H1 (cell line): ENCODE measurements at regions not wholly inside any gene's neighbourhood (a gene's known extent, or its start where the extent isn't known, plus 50 kb on each side); places are given as distances from the start of the nearest gene placed in this dataset.

Experiments
- CTCF ChIA-PET: fragments of 300-600 bp; sonication (Branson Sonifier 250); formaldehyde crosslinking; loops from one replicate; lab custom pipeline; 2021; ENCODE audit not compliant: partially characterized antibody; lab: Charles Lee
- POLR2A ChIA-PET: fragments of 300-600 bp; sonication (Branson Sonifier 250); formaldehyde crosslinking; loops from one replicate; lab custom pipeline; 2021; ENCODE audit warnings: inconsistent platforms; ENCODE audit not compliant: partially characterized antibody; lab: Charles Lee
- DNase-seq, 2 experiments: peaks; one replicate each; pipeline versions ENCODE4 v3.0.0 to v3.0.0-alpha.2; 2010 to 2022; ENCODE audit warnings: low spot score in 2 of 2, low read depth in 1 of 2, mixed read lengths in 1 of 2
- FAIRE-seq: peaks from 2 replicates; lab custom pipeline; 2011; peaks lifted over from hg19 to GRCh38; lab: Jason Lieb, UNC
- H2AFZ ChIP-seq: 2 replicates; pipeline ENCODE4 v1.8.1; 2012; ENCODE audit warnings: low read length, inconsistent platforms
- H2AK5ac ChIP-seq: 2 replicates; pipeline ENCODE4 v1.6.1; 2013; ENCODE audit warnings: low read depth, low read length
- H2BK120ac ChIP-seq: replicated peaks from 2 replicates; pipeline ENCODE3; 2013; ENCODE audit warnings: low read depth, low read length, inconsistent platforms
- H2BK12ac ChIP-seq: 2 replicates; pipeline ENCODE4 v1.6.1; 2013; ENCODE audit warnings: low read depth, low read length
- H2BK15ac ChIP-seq: 2 replicates; pipeline ENCODE4 v1.6.1; 2013; ENCODE audit warnings: low read length
- H2BK20ac ChIP-seq: 2 replicates; pipeline ENCODE4 v1.6.1; 2013; ENCODE audit warnings: low read length
- H2BK5ac ChIP-seq: 2 replicates; pipeline ENCODE4 v1.6.1; 2013; ENCODE audit warnings: low read depth, low read length
- H3K14ac ChIP-seq: 2 replicates; pipeline ENCODE4 v1.6.1; 2013; ENCODE audit warnings: inconsistent platforms; ENCODE audit not compliant: insufficient read length
- H3K18ac ChIP-seq: 2 replicates; pipeline ENCODE4 v1.6.1; 2013; ENCODE audit warnings: low read length; ENCODE audit errors: extremely low read depth
- H3K23ac ChIP-seq: 2 replicates; pipeline ENCODE4 v1.6.1; 2013; ENCODE audit warnings: inconsistent platforms; ENCODE audit not compliant: insufficient read length
- H3K23me2 ChIP-seq: 2 replicates; pipeline ENCODE4 v1.6.1; 2013; ENCODE audit warnings: low read depth, low read length
- H3K27ac ChIP-seq: 2 replicates; pipeline ENCODE4 v1.6.1; 2011; ENCODE audit warnings: low read depth, low read length, inconsistent platforms
- H3K27me3 ChIP-seq, 4 experiments: replicated peaks in 1 of 4; 1 replicate in 1 of 4; 2 replicates in 3 of 4; pipeline versions ENCODE4 v1.6.1 to v1.8.1; 2011 to 2013; ENCODE audit warnings: low read length in 3 of 4, mild to moderate bottlenecking in 3 of 4, inconsistent platforms in 2 of 4, mixed read lengths in 2 of 4, moderate library complexity in 1 of 4; ENCODE audit not compliant: control insufficient read depth in 3 of 4, insufficient read depth in 3 of 4; ENCODE audit errors: extremely low read depth in 1 of 4
- H3K36me3 ChIP-seq, 4 experiments: 2 replicates each; pipeline versions ENCODE4 v1.6.1 to v1.8.1; 2011 to 2013; ENCODE audit warnings: mild to moderate bottlenecking in 4 of 4, low read length in 3 of 4, moderate library complexity in 2 of 4, control low read depth in 1 of 4, inconsistent platforms in 1 of 4; ENCODE audit not compliant: insufficient read depth in 4 of 4, control insufficient read depth in 2 of 4
- H3K4ac ChIP-seq: replicated peaks from 2 replicates; pipeline ENCODE3; 2013; ENCODE audit warnings: low read length, low read depth, mixed read lengths, inconsistent platforms; ENCODE audit not compliant: insufficient read length
- H3K4me1 ChIP-seq, 4 experiments: replicated peaks in 1 of 4; 1 replicate in 1 of 4; 2 replicates in 3 of 4; pipeline versions ENCODE4 v1.6.1 to v1.8.1; 2011 to 2013; ENCODE audit warnings: low read length in 3 of 4, inconsistent platforms in 2 of 4, mixed read lengths in 1 of 4; ENCODE audit not compliant: insufficient read depth in 4 of 4, control insufficient read depth in 3 of 4
- H3K4me2 ChIP-seq, 2 experiments: 2 replicates each; pipeline versions ENCODE4 v1.6.1 to v1.8.1; 2011 to 2013; ENCODE audit warnings: low read depth in 2 of 2, low read length in 2 of 2, control low read depth in 1 of 2, inconsistent platforms in 1 of 2, mild to moderate bottlenecking in 1 of 2; ENCODE audit not compliant: insufficient read depth in 1 of 2
- H3K4me3 ChIP-seq, 4 experiments: fragments of 200-600, 300-600 bp in 1 of 4; sonication (generic), shearing (Covaris generic), sonication (Bioruptor Twin) in 1 of 4; 2 replicates each; pipeline versions ENCODE4 v1.5.1 to v1.8.1; 2011 to 2016; ENCODE audit warnings: low read length in 4 of 4, low read depth in 3 of 4, control low read depth in 2 of 4, inconsistent platforms in 2 of 4, mild to moderate bottlenecking in 2 of 4, mixed read lengths in 1 of 4, moderate library complexity in 1 of 4; ENCODE audit not compliant: insufficient read depth in 2 of 4; ENCODE audit errors: extremely low read depth in 1 of 4
- H3K56ac ChIP-seq: replicated peaks from 2 replicates; pipeline ENCODE3; 2013; ENCODE audit warnings: low read depth, mild to moderate bottlenecking, mixed read lengths, low read length, inconsistent platforms; ENCODE audit not compliant: insufficient read length
- H3K79me1 ChIP-seq: 2 replicates; pipeline ENCODE4 v1.6.1; 2013; ENCODE audit warnings: low read depth, low read length, control low read depth
- H3K79me2 ChIP-seq, 2 experiments: 2 replicates each; pipeline versions ENCODE4 v1.6.1 to v1.8.1; 2012 to 2013; ENCODE audit warnings: low read length in 2 of 2, mild to moderate bottlenecking in 2 of 2, inconsistent platforms in 1 of 2; ENCODE audit not compliant: insufficient read depth in 2 of 2, control insufficient read depth in 1 of 2
- H3K9ac ChIP-seq, 4 experiments: replicated peaks in 1 of 4; 1 replicate in 1 of 4; 2 replicates in 3 of 4; pipeline versions ENCODE4 v1.6.1 to v1.8.1; 2011 to 2013; ENCODE audit warnings: low read depth in 3 of 4, low read length in 3 of 4, control low read depth in 2 of 4, mild to moderate bottlenecking in 2 of 4, moderate library complexity in 2 of 4, inconsistent platforms in 1 of 4; ENCODE audit errors: extremely low read depth in 1 of 4
- H3K9me3 ChIP-seq, 2 experiments: 2 replicates each; pipeline versions ENCODE4 v1.6.1 to v1.8.1; 2012 to 2013; ENCODE audit warnings: mild to moderate bottlenecking in 2 of 2, moderate library complexity in 2 of 2, control low read depth in 1 of 2, inconsistent platforms in 1 of 2, low read depth in 1 of 2, low read length in 1 of 2, mixed read lengths in 1 of 2; ENCODE audit not compliant: insufficient read depth in 2 of 2
- H4K20me1 ChIP-seq, 2 experiments: replicated peaks in 1 of 2; 2 replicates each; pipeline versions ENCODE3 to v1.8.1; 2011 to 2013; ENCODE audit warnings: inconsistent platforms in 2 of 2, low read length in 2 of 2, mild to moderate bottlenecking in 1 of 2; ENCODE audit not compliant: insufficient read depth in 2 of 2, control insufficient read depth in 1 of 2
- H4K5ac ChIP-seq: 2 replicates; pipeline ENCODE4 v1.6.1; 2013; ENCODE audit warnings: low read length, low read depth, mixed read lengths, inconsistent platforms; ENCODE audit not compliant: insufficient read length
- H4K8ac ChIP-seq: 2 replicates; pipeline ENCODE4 v1.8.0; 2013; ENCODE audit warnings: mild to moderate bottlenecking, moderate library complexity, low read length, inconsistent platforms; ENCODE audit not compliant: insufficient read depth; ENCODE audit errors: extremely low read depth
- H4K91ac ChIP-seq: replicated peaks from 2 replicates; pipeline ENCODE3; 2013; ENCODE audit warnings: low read length, mixed read lengths, inconsistent platforms; ENCODE audit not compliant: insufficient read length
- ASH2L ChIP-seq: fragments of 200-600, 300-600 bp; sonication (generic); IDR thresholded peaks from one replicate; pipeline ENCODE4 v1.7.1; 2017; ENCODE audit warnings: low read length
- EGR1 ChIP-seq: IDR thresholded peaks from 2 replicates; pipeline ENCODE4 v1.6.1; 2011; ENCODE audit warnings: low read depth, low read length, borderline replicate concordance
- JUN ChIP-seq: IDR thresholded peaks from 2 replicates; pipeline ENCODE4 v1.6.1; 2011; ENCODE audit warnings: low read depth, mild to moderate bottlenecking, improper control_type of control experiment, low read length
- KDM5A ChIP-seq: fragments of 200-600 bp; IDR thresholded peaks from 2 replicates; pipeline ENCODE4 v1.7.1; 2012; ENCODE audit warnings: mild to moderate bottlenecking, low read length, inconsistent platforms, mixed read lengths
- RNF2 ChIP-seq: fragments of 200-900, 300-1000 bp; sonication (generic); IDR thresholded peaks from 2 replicates; pipeline ENCODE4 v1.7.1; 2016; ENCODE audit warnings: borderline replicate concordance, low read depth, mild to moderate bottlenecking, antibody characterized with exemption, low read length; ENCODE audit not compliant: poor library complexity, severe bottlenecking; ENCODE audit errors: missing control alignments
- SP1 ChIP-seq: IDR thresholded peaks from 2 replicates; pipeline ENCODE4 v1.6.1; 2011; ENCODE audit warnings: low read depth, low read length
- WGBS, 2 experiments: shearing (Covaris generic) in 1 of 2; methylation state at CpG; one replicate each; pipeline versions ENCODE4 v1.1.6 to v1.1.7; 2013 to 2015; ENCODE audit warnings: low lambda C conversion rate in 2 of 2, mixed read lengths in 2 of 2, inconsistent platforms in 1 of 2, low coverage in 1 of 2, missing lambda C conversion rate in 1 of 2; ENCODE audit not compliant: insufficient replicate concordance in 2 of 2, insufficient coverage in 1 of 2, insufficient read length in 1 of 2; ENCODE audit errors: extremely low coverage in 1 of 2, missing lambda C conversion rate in 1 of 2; 5-methylcytosine and 5-hydroxymethylcytosine counted together
- TF ChIP-seq, protein P1 (sequence below): IDR thresholded peaks from 2 replicates; pipeline ENCODE4 v1.6.1; 2012; ENCODE audit warnings: low read length, inconsistent platforms

DNA sequence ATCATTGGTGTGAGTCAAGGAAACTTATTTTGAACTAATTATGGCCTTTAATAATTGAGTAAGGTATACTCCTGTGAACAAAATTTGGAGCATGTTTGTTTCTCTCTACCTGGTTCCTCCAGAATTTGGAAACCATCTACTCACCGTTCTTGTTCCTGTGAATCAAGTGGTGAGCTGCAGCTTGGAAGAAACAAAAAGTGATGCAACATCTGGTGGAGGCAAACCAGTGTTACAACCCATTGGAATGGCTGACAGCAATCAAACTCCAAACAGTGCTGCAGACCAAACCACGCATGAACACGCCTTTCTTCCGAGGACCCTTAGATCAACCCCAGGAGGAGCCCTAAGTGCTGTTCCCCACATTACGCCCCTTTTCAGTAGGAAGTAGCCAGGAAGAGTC, 104.7 kb upstream of the VASH1 start:
- H3K36me3 ChIP-seq = no peaks in the 10 kb centered on the region
- H2BK12ac ChIP-seq = no peak overlapping the region
- POLR2A ChIA-PET = no interaction called here
- H2AK5ac ChIP-seq = no peak overlapping the region
- no peaks in the 10 kb centered on the region for H3K4me1 ChIP-seq
- H3K4ac ChIP-seq = no peak overlapping the region
- H2BK5ac ChIP-seq = no peak overlapping the region
- no peak overlapping the region for H3K27ac ChIP-seq
- WGBS, 2 experiments = 94% methylated on average over 5 of the region's 5 CpGs; no CpG with 5 or more reads in 1 of the 2 experiments
- H4K5ac ChIP-seq = no peak overlapping the region
- no peak overlapping the region for H4K91ac ChIP-seq
- H3K9ac ChIP-seq = no peak overlapping the region
- no peak overlapping the region for H2BK120ac ChIP-seq
- no peak overlapping the region for H2BK15ac ChIP-seq
- TF ChIP-seq JUN (no peak), RNF2 (no peak), ASH2L (no peak), KDM5A (no peak), SP1 (no peak), EGR1 (no peak)
- TF ChIP-seq, protein P1, sequence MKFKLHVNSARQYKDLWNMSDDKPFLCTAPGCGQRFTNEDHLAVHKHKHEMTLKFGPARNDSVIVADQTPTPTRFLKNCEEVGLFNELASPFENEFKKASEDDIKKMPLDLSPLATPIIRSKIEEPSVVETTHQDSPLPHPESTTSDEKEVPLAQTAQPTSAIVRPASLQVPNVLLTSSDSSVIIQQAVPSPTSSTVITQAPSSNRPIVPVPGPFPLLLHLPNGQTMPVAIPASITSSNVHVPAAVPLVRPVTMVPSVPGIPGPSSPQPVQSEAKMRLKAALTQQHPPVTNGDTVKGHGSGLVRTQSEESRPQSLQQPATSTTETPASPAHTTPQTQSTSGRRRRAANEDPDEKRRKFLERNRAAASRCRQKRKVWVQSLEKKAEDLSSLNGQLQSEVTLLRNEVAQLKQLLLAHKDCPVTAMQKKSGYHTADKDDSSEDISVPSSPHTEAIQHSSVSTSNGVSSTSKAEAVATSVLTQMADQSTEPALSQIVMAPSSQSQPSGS = no peak
- no peak overlapping the region for H3K18ac ChIP-seq
- H3K9me3 ChIP-seq = peaks cover 6 to 10% of the 10 kb centered on the region in 2 experiments
- no peak overlapping the region for H3K4me2 ChIP-seq
- H3K23ac ChIP-seq = no peak overlapping the region
- DNase-seq (no peak), FAIRE-seq (no peak)
- CTCF ChIA-PET = interaction anchor here (1.4 kb wide), 1 partner anchor 9 kb away, joined by 4 read pairs; no protein-coding TSS in a partner anchor
- H2AFZ ChIP-seq = no peak overlapping the region
- no peak overlapping the region for H3K14ac ChIP-seq
- no peaks in the 10 kb centered on the region for H3K79me2 ChIP-seq
- H3K4me3 ChIP-seq = no peak overlapping the region
- H2BK20ac ChIP-seq = no peak overlapping the region
- no peaks in the 10 kb centered on the region for H4K20me1 ChIP-seq
- no peak overlapping the region for H3K56ac ChIP-seq
- H3K79me1 ChIP-seq = no peaks in the 10 kb centered on the region
- no peak overlapping the region for H4K8ac ChIP-seq
- H3K27me3 ChIP-seq = no peaks in the 10 kb centered on the region
- no peaks in the 10 kb centered on the region for H3K23me2 ChIP-seq
